ENCODE measurements at regions not wholly inside any gene's neighbourhood (a gene's known extent, or its start where the extent isn't known, plus 50 kb on each side); places are given as distances from the start of the nearest gene placed in this dataset.

- H2AFZ ChIP-seq (ENCODE audit: low read depth, low read length) = no peak overlapping the region
- no peaks in the 10 kb centered on the region for H3F3A ChIP-seq (ENCODE audit: insufficient read depth, low read length, poor library complexity, severe bottlenecking)
- no peak overlapping the region for H3K4me2 ChIP-seq (ENCODE audit: low read length)
- no peak for TF ChIP-seq REST (IDR thresholded peaks at IDR 0.05; ENCODE audit: borderline replicate concordance)
- no peak for TF ChIP-seq MXI1 (conservative IDR thresholded peaks at IDR 0.05; ENCODE audit: poor library complexity, severe bottlenecking)
- no peak for TF ChIP-seq SMC3 (conservative IDR thresholded peaks at IDR 0.05; ENCODE audit: poor library complexity)
- no peak for TF ChIP-seq EP300 (conservative IDR thresholded peaks at IDR 0.05; ENCODE audit: poor library complexity, severe bottlenecking)
- no peak for TF ChIP-seq POLR2AphosphoS5 (IDR thresholded peaks at IDR 0.05)
- no peak for TF ChIP-seq RAD21 (conservative IDR thresholded peaks at IDR 0.05)
- no peak for TF ChIP-seq EZH2 (IDR thresholded peaks at IDR 0.05; ENCODE audit: borderline replicate concordance, insufficient read depth, low read length, poor library complexity, severe bottlenecking)
- TF ChIP-seq CTCF (IDR thresholded peaks at IDR 0.05; ENCODE audit: poor library complexity, severe bottlenecking) = no peak
- TF ChIP-seq TAF1 (IDR thresholded peaks at IDR 0.05; ENCODE audit: low read depth) = no peak
- no peaks in the 10 kb centered on the region for H3K9me3 ChIP-seq (ENCODE audit: low read length)
- H3K36me3 ChIP-seq (ENCODE audit: insufficient read depth, low read length) = no peaks in the 10 kb centered on the region
- H4K20me1 ChIP-seq (ENCODE audit: insufficient read depth) = no peaks in the 10 kb centered on the region
- peaks cover 25% of the 10 kb centered on the region for H3K27me3 ChIP-seq (ENCODE audit: insufficient read depth, low read depth, low read length)
- no peak overlapping the region for H3K9ac ChIP-seq (ENCODE audit: low read length)
- no peaks in the 10 kb centered on the region for H3K9me2 ChIP-seq (ENCODE audit: insufficient read depth, low read length)
- H3K79me2 ChIP-seq (replicated peaks; ENCODE audit: insufficient read depth, low read length) = no peaks in the 10 kb centered on the region
- no peak overlapping the region for H3K4me3 ChIP-seq (ENCODE audit: low read length)
- H3K27ac ChIP-seq (ENCODE audit: low read length) = no peak overlapping the region
Observed at GRCh38 chr3:44026220-44026865, 215.3 kb upstream of the TOPAZ1 start.

- Histone ChIP-seq H3K9me2 (ENCODE audit: insufficient read depth, low read length) (no peaks in the 10 kb centered on the region), H3K4me3 (ENCODE audit: low read length) (no peak overlapping the region), H4K20me1 (ENCODE audit: insufficient read depth) (no peaks in the 10 kb centered on the region), H3K27ac (ENCODE audit: low read length) (no peak overlapping the region), H3K36me3 (ENCODE audit: insufficient read depth, low read length) (no peaks in the 10 kb centered on the region), H2AFZ (ENCODE audit: low read depth, low read length) (no peak overlapping the region), H3K4me2 (ENCODE audit: low read length) (no peak overlapping the region), H3F3A (ENCODE audit: insufficient read depth, low read length, poor library complexity, severe bottlenecking) (no peaks in the 10 kb centered on the region), H3K27me3 (ENCODE audit: insufficient read depth, low read depth, low read length) (no peaks in the 10 kb centered on the region), H3K79me2 (replicated peaks; ENCODE audit: insufficient read depth, low read length) (no peaks in the 10 kb centered on the region), H3K9ac (ENCODE audit: low read length) (no peak overlapping the region), H3K9me3 (ENCODE audit: low read length) (no peaks in the 10 kb centered on the region)
- TF ChIP-seq SMC3 (conservative IDR thresholded peaks at IDR 0.05; ENCODE audit: poor library complexity) = no peak
- TF ChIP-seq EZH2 (IDR thresholded peaks at IDR 0.05; ENCODE audit: borderline replicate concordance, insufficient read depth, low read length, poor library complexity, severe bottlenecking) = no peak
- no peak for TF ChIP-seq CTCF (IDR thresholded peaks at IDR 0.05; ENCODE audit: poor library complexity, severe bottlenecking)
- no peak for TF ChIP-seq EP300 (conservative IDR thresholded peaks at IDR 0.05; ENCODE audit: poor library complexity, severe bottlenecking)
- no peak for TF ChIP-seq TAF1 (IDR thresholded peaks at IDR 0.05; ENCODE audit: low read depth)
- no peak for TF ChIP-seq REST (IDR thresholded peaks at IDR 0.05; ENCODE audit: borderline replicate concordance)
Observed at GRCh38 chr3:44029100-44029499, 212.6 kb upstream of the TOPAZ1 start.

Data from neural cell (in vitro differentiated cells).